HEK293T (cell line): ENCODE measurements at regions not wholly inside any gene's neighbourhood (a gene's known extent, or its start where the extent isn't known, plus 50 kb on each side); places are given as distances from the start of the nearest gene placed in this dataset.

ENCODE experiments used
- FOXK2 ChIP-seq: fragments of 450-650 bp; IDR thresholded peaks from 2 replicates; pipeline ENCODE4 v1.6.1; 2016; ENCODE audit warnings: mild to moderate bottlenecking
- FOXM1 ChIP-seq: fragments of 450-650 bp; IDR thresholded peaks from 2 replicates; pipeline ENCODE4 v1.6.1; 2017; ENCODE audit warnings: mild to moderate bottlenecking, borderline replicate concordance
- PKNOX1 ChIP-seq: fragments of 450-650 bp; IDR thresholded peaks from 2 replicates; pipeline ENCODE4 v1.6.1; 2016
- SP1 ChIP-seq: fragments of 450-650 bp; IDR thresholded peaks from 2 replicates; pipeline ENCODE4 v1.6.1; 2017

GRCh38 chr4:181821039-181822004 is 421.9 kb upstream of the TENM3 start:
- TF ChIP-seq PKNOX1 (no peak), FOXM1 (no peak), FOXK2 (no peak), SP1 (no peak)
